Thyroid gland (tissue), 4 donors: ENCODE measurements at regions not wholly inside any gene's neighbourhood (a gene's known extent, or its start where the extent isn't known, plus 50 kb on each side); places are given as distances from the start of the nearest gene placed in this dataset.

Source experiments
- POLR2A ChIP-seq, 2 donors: fragments of 450-650 bp; IDR thresholded peaks; one replicate each; pipeline ENCODE4 v1.6.1; 2017; ENCODE audit warnings: antibody characterized with exemption in 2 of 2, mild to moderate bottlenecking in 2 of 2, moderate library complexity in 1 of 2
- TF ChIP-seq, protein P1 (sequence below), 6 experiments: fragments of 200-600 bp in 3 of 6; fragments of 450-650 bp in 3 of 6; sonication (generic) in 3 of 6; IDR thresholded peaks; one replicate each; pipeline ENCODE4 v1.5.1; 2016 to 2019; ENCODE audit warnings: antibody characterized with exemption in 6 of 6, mild to moderate bottlenecking in 2 of 6, inconsistent platforms in 1 of 6, moderate library complexity in 1 of 6

DNA sequence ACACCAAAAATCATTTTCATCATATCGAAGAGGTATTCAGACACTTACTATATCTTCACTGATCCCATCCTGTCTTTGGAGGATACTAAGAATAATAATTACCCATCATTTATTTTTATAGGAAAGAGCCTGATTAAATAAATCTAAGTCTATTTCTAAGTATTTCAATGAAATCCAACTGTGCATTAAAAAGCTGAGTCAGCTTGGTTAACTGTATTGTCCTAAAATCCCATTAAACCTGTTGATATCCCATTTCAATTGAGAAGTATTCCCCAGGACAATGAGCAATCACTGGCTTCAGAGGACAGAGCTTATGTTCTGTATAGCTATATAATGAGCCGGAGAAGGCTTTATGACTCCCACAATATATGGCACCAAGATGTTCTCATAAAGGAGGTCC, 142.0 kb upstream of the RORB start:
- TF ChIP-seq, protein P1, sequence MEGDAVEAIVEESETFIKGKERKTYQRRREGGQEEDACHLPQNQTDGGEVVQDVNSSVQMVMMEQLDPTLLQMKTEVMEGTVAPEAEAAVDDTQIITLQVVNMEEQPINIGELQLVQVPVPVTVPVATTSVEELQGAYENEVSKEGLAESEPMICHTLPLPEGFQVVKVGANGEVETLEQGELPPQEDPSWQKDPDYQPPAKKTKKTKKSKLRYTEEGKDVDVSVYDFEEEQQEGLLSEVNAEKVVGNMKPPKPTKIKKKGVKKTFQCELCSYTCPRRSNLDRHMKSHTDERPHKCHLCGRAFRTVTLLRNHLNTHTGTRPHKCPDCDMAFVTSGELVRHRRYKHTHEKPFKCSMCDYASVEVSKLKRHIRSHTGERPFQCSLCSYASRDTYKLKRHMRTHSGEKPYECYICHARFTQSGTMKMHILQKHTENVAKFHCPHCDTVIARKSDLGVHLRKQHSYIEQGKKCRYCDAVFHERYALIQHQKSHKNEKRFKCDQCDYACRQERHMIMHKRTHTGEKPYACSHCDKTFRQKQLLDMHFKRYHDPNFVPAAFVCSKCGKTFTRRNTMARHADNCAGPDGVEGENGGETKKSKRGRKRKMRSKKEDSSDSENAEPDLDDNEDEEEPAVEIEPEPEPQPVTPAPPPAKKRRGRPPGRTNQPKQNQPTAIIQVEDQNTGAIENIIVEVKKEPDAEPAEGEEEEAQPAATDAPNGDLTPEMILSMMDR (IDR thresholded peaks at IDR 0.05): no peak
- TF ChIP-seq POLR2A (IDR thresholded peaks at IDR 0.05): no peak
